Erythroblast (primary cell): ENCODE measurements at regions not wholly inside any gene's neighbourhood (a gene's known extent, or its start where the extent isn't known, plus 50 kb on each side); places are given as distances from the start of the nearest gene placed in this dataset.

Source experiments
- GATA1 ChIP-seq: IDR thresholded peaks from 2 replicates; pipeline ENCODE4 v1.6.1; 2011; ENCODE audit warnings: low read depth, mild to moderate bottlenecking, control low read depth, low read length, moderate library complexity
- POLR2A ChIP-seq: IDR thresholded peaks from 2 replicates; pipeline ENCODE4 v1.6.1; 2011; ENCODE audit warnings: mild to moderate bottlenecking, low read length

DNA sequence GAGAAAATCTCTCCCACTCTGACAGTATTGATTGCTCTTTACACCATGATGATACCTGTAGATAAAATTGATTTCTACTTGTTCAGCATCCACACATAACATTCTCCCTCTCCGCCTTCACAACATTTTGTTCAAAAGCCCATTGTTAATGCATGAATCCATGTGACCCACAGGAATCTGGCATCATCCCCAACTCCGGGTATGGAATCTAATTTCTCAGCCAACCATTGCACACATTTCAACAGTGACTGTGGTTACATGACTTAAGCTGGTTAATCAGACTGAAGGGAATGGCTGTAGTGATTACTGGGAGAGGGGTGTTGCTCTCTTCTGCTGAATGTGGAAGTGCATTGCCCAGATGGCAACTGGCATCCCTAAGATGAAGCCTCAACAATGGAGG is 161.4 kb upstream of the C16orf82 start:
- TF ChIP-seq POLR2A: no peak
- TF ChIP-seq GATA1: no peak
